ENCODE measurements at regions not wholly inside any gene's neighbourhood (a gene's known extent, or its start where the extent isn't known, plus 50 kb on each side); places are given as distances from the start of the nearest gene placed in this dataset.
"Not testable (repeated sequence)": the region's sequence is repeated elsewhere in the genome, so short reads cannot be mapped to it uniquely, and the experiment has no call there.

DNA sequence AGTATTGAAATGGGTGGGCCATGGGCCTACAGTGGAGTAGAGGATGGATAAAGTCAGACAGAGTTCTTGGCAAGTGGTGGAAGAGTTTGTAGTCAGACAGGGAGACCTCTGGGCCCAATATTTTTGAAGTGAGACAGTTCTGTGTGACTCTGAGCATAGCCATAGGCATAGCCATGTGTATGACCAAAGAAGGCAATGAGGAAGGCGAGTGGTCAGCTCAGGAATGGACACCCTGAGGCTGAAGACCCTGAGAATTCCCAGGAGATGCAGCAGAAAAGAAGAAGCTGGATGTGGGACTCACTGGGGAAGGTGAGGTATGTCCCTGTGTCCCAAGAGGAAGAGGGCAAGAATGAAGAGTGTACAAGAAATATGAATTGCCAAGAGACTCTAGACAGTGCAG is 210.6 kb upstream of the IRF2BP2 start:
- no peaks in the 10 kb centered on the region for H3K27me3 ChIP-seq (ENCODE audit: control insufficient read depth in 1 of 2, insufficient read depth in 2 of 2, low read length in 2 of 2)
- H3K4me2 ChIP-seq (ENCODE audit: low read depth, low read length), result no peak overlapping the region
- no TSS peak for BruUV-seq (replicated peaks)
- no peaks in the 10 kb centered on the region for H4K20me1 ChIP-seq (ENCODE audit: insufficient read depth, low read length)
- H3K4me1 ChIP-seq (ENCODE audit: insufficient read depth, low read length), result peaks cover 41% of the 10 kb centered on the region
- TF ChIP-seq CAMTA2 (CRISPR knock-in tag; IDR thresholded peaks at IDR 0.05; ENCODE audit: borderline replicate concordance) (no peak), PRMT3 (CRISPR knock-in tag; IDR thresholded peaks at IDR 0.05; ENCODE audit: borderline replicate concordance, low read depth) (no peak), ZNF17 (CRISPR knock-in tag; IDR thresholded peaks at IDR 0.05) (no peak), ZSCAN21 (CRISPR knock-in tag; IDR thresholded peaks at IDR 0.05; ENCODE audit: borderline replicate concordance) (no peak), IRF2 (CRISPR knock-in tag; IDR thresholded peaks at IDR 0.05) (no peak), ZNF12 (CRISPR knock-in tag; IDR thresholded peaks at IDR 0.05) (no peak), ATF1 (CRISPR knock-in tag; IDR thresholded peaks at IDR 0.05) (no peak), CBFB (CRISPR knock-in tag; IDR thresholded peaks at IDR 0.05) (no peak), ZNF564 (CRISPR knock-in tag; IDR thresholded peaks at IDR 0.05) (no peak), THAP11 (CRISPR knock-in tag; IDR thresholded peaks at IDR 0.05) (no peak), SOX6 (IDR thresholded peaks at IDR 0.05) (no peak), SOX6 (CRISPR knock-in tag; IDR thresholded peaks at IDR 0.05) (no peak)
- H3K79me2 ChIP-seq (ENCODE audit: insufficient read depth, low read length), result no peaks in the 10 kb centered on the region
- FAIRE-seq (no peak), DNase-seq (ENCODE audit: low spot score) (no peak), ATAC-seq (no peak)
- no peaks in the 10 kb centered on the region for H3K9me3 ChIP-seq (ENCODE audit: low read length)
- no peak overlapping the region for H3K9ac ChIP-seq (ENCODE audit: insufficient read depth, low read depth, low read length)
- ChIA-PET POLR2A (interaction anchor here (1.5 kb wide), 1 partner anchor 42 kb away, joined by 4 read pairs; no protein-coding TSS in a partner anchor), CTCF (ENCODE audit: low intra/inter-chr PET ratio, low total read pairs) (no interaction called here)
- no peak overlapping the region for H3K4me3 ChIP-seq (replicated peaks in 1 of 3; ENCODE audit: insufficient read depth in 1 of 3, low read depth in 2 of 3, low read length in 3 of 3)
- no peaks in the 10 kb centered on the region for H3K36me3 ChIP-seq (replicated peaks in 1 of 2; ENCODE audit: control insufficient read depth in 1 of 2, insufficient read depth in 2 of 2, low read length in 2 of 2)
- in situ Hi-C loops (cut with HindIII; ENCODE audit: extremely low pct_ligation_motif_present, low pct_unique_long_range_greater_than_20kb) (no loop called here), intact Hi-C loops (cut with micrococcal nuclease; ENCODE audit: unreplicated experiment) (no loop called here)
- WGBS (ENCODE audit: low lambda C conversion rate), result 96% methylated on average over 1 of the region's 1 CpG
- H2AFZ ChIP-seq (ENCODE audit: low read length), result no peak overlapping the region
- H3K27ac ChIP-seq (ENCODE audit: extremely low read length, insufficient read depth, low read length), result no peak overlapping the region

GRCh38 chr1:234819845-234820244 is 209.9 kb upstream of the IRF2BP2 start:
- POLR2A ChIA-PET; H3K79me2 ChIP-seq (ENCODE audit: insufficient read depth, low read length); FAIRE-seq; H3K4me2 ChIP-seq (ENCODE audit: low read depth, low read length); H3K27me3 ChIP-seq (ENCODE audit: control insufficient read depth in 1 of 2, insufficient read depth in 2 of 2, low read length in 2 of 2); H3K9ac ChIP-seq (ENCODE audit: insufficient read depth, low read depth, low read length); BruUV-seq (replicated peaks); DNase-seq (ENCODE audit: low spot score); H4K20me1 ChIP-seq (ENCODE audit: insufficient read depth, low read length); H3K27ac ChIP-seq (ENCODE audit: extremely low read length, insufficient read depth, low read length); H3K36me3 ChIP-seq (replicated peaks in 1 of 2; ENCODE audit: control insufficient read depth in 1 of 2, insufficient read depth in 2 of 2, low read length in 2 of 2); in situ Hi-C loops (cut with HindIII; ENCODE audit: extremely low pct_ligation_motif_present, low pct_unique_long_range_greater_than_20kb); H3K4me3 ChIP-seq (replicated peaks in 1 of 3; ENCODE audit: insufficient read depth in 1 of 3, low read depth in 2 of 3, low read length in 3 of 3); ATAC-seq; CTCF ChIA-PET (ENCODE audit: low intra/inter-chr PET ratio, low total read pairs); H2AFZ ChIP-seq (ENCODE audit: low read length); H3K9me3 ChIP-seq (ENCODE audit: low read length): not testable (repeated sequence)
- peaks cover 48% of the 10 kb centered on the region for H3K4me1 ChIP-seq (ENCODE audit: insufficient read depth, low read length)
- intact Hi-C loops (cut with micrococcal nuclease; ENCODE audit: unreplicated experiment), result loop anchor here (10.0 kb wide), 2 partner anchors 55 to 215 kb away; no protein-coding TSS in a partner anchor
- 77% methylated on average over 5 of the region's 7 CpGs for WGBS (ENCODE audit: low lambda C conversion rate)

DNA sequence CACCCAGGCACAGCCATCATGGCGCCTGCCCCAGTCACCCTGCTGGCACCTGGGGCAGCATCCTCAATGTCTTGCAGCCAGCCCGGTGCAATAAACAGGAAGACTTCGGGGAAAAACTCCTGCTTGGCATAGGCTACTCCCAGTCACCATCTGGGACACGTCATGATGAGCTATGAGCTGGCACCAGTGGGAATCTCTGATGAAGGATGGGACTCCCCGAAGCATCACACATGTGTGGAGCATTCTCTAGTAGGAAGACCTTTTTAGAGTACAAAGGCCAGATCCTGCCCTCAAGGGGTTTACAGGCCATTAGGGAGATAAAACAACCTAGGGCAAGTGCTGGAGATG is 208.0 kb upstream of the IRF2BP2 start:
- ATAC-seq; H4K20me1 ChIP-seq (ENCODE audit: insufficient read depth, low read length); DNase-seq (ENCODE audit: low spot score); CTCF ChIA-PET (ENCODE audit: low intra/inter-chr PET ratio, low total read pairs); H3K79me2 ChIP-seq (ENCODE audit: insufficient read depth, low read length); H3K4me2 ChIP-seq (ENCODE audit: low read depth, low read length); H2AFZ ChIP-seq (ENCODE audit: low read length); FAIRE-seq; H3K27me3 ChIP-seq (ENCODE audit: control insufficient read depth in 1 of 2, insufficient read depth in 2 of 2, low read length in 2 of 2); in situ Hi-C loops (cut with HindIII; ENCODE audit: extremely low pct_ligation_motif_present, low pct_unique_long_range_greater_than_20kb); H3K9me3 ChIP-seq (ENCODE audit: low read length); H3K36me3 ChIP-seq (replicated peaks in 1 of 2; ENCODE audit: control insufficient read depth in 1 of 2, insufficient read depth in 2 of 2, low read length in 2 of 2); H3K4me3 ChIP-seq (replicated peaks in 1 of 3; ENCODE audit: insufficient read depth in 1 of 3, low read depth in 2 of 3, low read length in 3 of 3); BruUV-seq (replicated peaks): not testable (repeated sequence)
- POLR2A ChIA-PET, result interaction anchor here (0.9 to 1.3 kb wide), 4 partner anchors 57 to 205 kb away, joined by 3 to 5 read pairs (median 4); no protein-coding TSS in a partner anchor
- WGBS (ENCODE audit: low lambda C conversion rate), result 100% methylated on average over 1 of the region's 5 CpGs
- intact Hi-C loops (cut with micrococcal nuclease; ENCODE audit: unreplicated experiment), result loop anchor here (10.0 kb wide), 2 partner anchors 57 to 213 kb away; no protein-coding TSS in a partner anchor
- Histone ChIP-seq H3K9ac (ENCODE audit: insufficient read depth, low read depth, low read length) (peak overlapping the region; percentile 83), H3K27ac (ENCODE audit: extremely low read length, insufficient read depth, low read length) (peak overlapping the region; percentile 95), H3K4me1 (ENCODE audit: insufficient read depth, low read length) (peaks cover 42% of the 10 kb centered on the region)
